K562 (cell line): ENCODE measurements at regions not wholly inside any gene's neighbourhood (a gene's known extent, or its start where the extent isn't known, plus 50 kb on each side); places are given as distances from the start of the nearest gene placed in this dataset.

Experiments used
- ATAC-seq: fragments of 200-7000 bp; cut with Tn5 transposase; 3 replicates; pipeline ENCODE4 v1.9.1; 2020; ENCODE audit warnings: moderate library complexity
- BruUV-seq: library from RNA; stranded (reverse); fragments of 400-500 nt; replicated peaks from 2 replicates; lab custom pipeline; 2021; lab: Mats Ljungman, UMichigan
- CTCF ChIA-PET: fragments of 300-600 bp; formaldehyde crosslinking; extraction: SDS; loops from one replicate; lab custom pipeline; 2021; ENCODE audit warnings: low intra/inter-chr PET ratio; lab: Yijun Ruan, JAX
- POLR2A ChIA-PET: fragments of 300-600, 350-650 bp; sonication (Branson Sonifier 250); formaldehyde crosslinking; extraction: SDS; loops from one replicate; lab custom pipeline; 2021; ENCODE audit warnings: antibody characterized with exemption, inconsistent platforms; lab: Yijun Ruan, JAX
- DNase-seq, 4 experiments: peaks; one replicate each; pipeline versions ENCODE4 v3.0.0 to v3.0.0-alpha.2; 2011 to 2018; ENCODE audit warnings: low spot score in 3 of 4, mixed read lengths in 3 of 4; ENCODE audit errors: extremely low read depth in 1 of 4
- FAIRE-seq: peaks from 2 replicates; lab custom pipeline; 2011; peaks lifted over from hg19 to GRCh38; lab: Jason Lieb, UNC
- H2AFZ ChIP-seq: 2 replicates; pipeline ENCODE4 v1.6.0; 2011; ENCODE audit warnings: low read depth, low read length, control low read depth, inconsistent platforms
- H3K27ac ChIP-seq: fragments of 200-600 bp; 3 replicates; pipeline ENCODE4 v1.8.0; 2011; ENCODE audit warnings: low read depth, mild to moderate bottlenecking, control low read depth, inconsistent platforms, low read length, moderate library complexity, mixed read lengths; ENCODE audit errors: extremely low read depth
- H3K27me3 ChIP-seq, 2 experiments: fragments of 300-600 bp in 1 of 2; 2 replicates in 1 of 2; 3 replicates in 1 of 2; pipeline versions ENCODE4 v1.6.0 to v1.8.0; 2011; ENCODE audit warnings: inconsistent platforms in 2 of 2, low read length in 2 of 2, mild to moderate bottlenecking in 1 of 2, mixed read lengths in 1 of 2, moderate library complexity in 1 of 2; ENCODE audit not compliant: control insufficient read depth in 2 of 2, insufficient read depth in 2 of 2
- H3K36me3 ChIP-seq: fragments of 300-600 bp; 3 replicates; pipeline ENCODE4 v1.8.0; 2011; ENCODE audit warnings: mild to moderate bottlenecking, low read length, inconsistent platforms; ENCODE audit not compliant: control insufficient read depth, insufficient read depth
- H3K4me1 ChIP-seq, 2 experiments: fragments of 200-600 bp in 1 of 2; replicated peaks in 1 of 2; 2 replicates in 1 of 2; 3 replicates in 1 of 2; pipeline versions ENCODE4 v1.5.1 to v1.8.0; 2011; ENCODE audit warnings: inconsistent platforms in 2 of 2, low read length in 2 of 2, mild to moderate bottlenecking in 1 of 2, mixed read lengths in 1 of 2, moderate library complexity in 1 of 2; ENCODE audit not compliant: control insufficient read depth in 2 of 2, insufficient read depth in 2 of 2
- H3K4me2 ChIP-seq: 2 replicates; pipeline ENCODE4 v1.6.1; 2011; ENCODE audit warnings: low read length, control low read depth, inconsistent platforms, mixed read lengths; ENCODE audit not compliant: insufficient read depth
- H3K4me3 ChIP-seq: fragments of 200-600 bp; sonication (generic), shearing (Covaris generic); 2 replicates; pipeline ENCODE4 v1.5.1; 2016; ENCODE audit warnings: control low read depth, inconsistent platforms
- H3K79me2 ChIP-seq: fragments of 200-600 bp; 3 replicates; pipeline ENCODE4 v1.8.0; 2011; ENCODE audit warnings: low read length, inconsistent platforms; ENCODE audit not compliant: control insufficient read depth, insufficient read depth
- H3K9ac ChIP-seq, 2 experiments: 2 replicates each; pipeline versions ENCODE4 v1.6.0 to v1.6.1; 2011; ENCODE audit warnings: low read depth in 2 of 2, low read length in 2 of 2, control low read depth in 1 of 2, inconsistent platforms in 1 of 2, mild to moderate bottlenecking in 1 of 2, mixed read lengths in 1 of 2; ENCODE audit not compliant: insufficient read depth in 1 of 2
- H3K9me1 ChIP-seq: one replicate; pipeline ENCODE4 v1.6.0; 2011; ENCODE audit warnings: inconsistent platforms, mild to moderate bottlenecking, low read length, moderate library complexity; ENCODE audit not compliant: control insufficient read depth, insufficient read depth
- H3K9me3 ChIP-seq: replicated peaks from 2 replicates; pipeline ENCODE4 v1.5.1; 2011; ENCODE audit warnings: low read depth, low read length, inconsistent platforms; ENCODE audit not compliant: control insufficient read depth, insufficient read depth
- H4K20me1 ChIP-seq: replicated peaks from 2 replicates; pipeline ENCODE4 v1.6.1; 2011; ENCODE audit warnings: low read length, inconsistent platforms, mixed read lengths; ENCODE audit not compliant: control insufficient read depth, insufficient read depth
- ADNP ChIP-seq: fragments of 200-800 bp; sonication (Bioruptor generic); IDR thresholded peaks from 2 replicates; pipeline ENCODE4 v1.6.1; 2016; ENCODE audit warnings: missing genetic modification characterization, missing compliant biosample characterization
- DLX4 ChIP-seq: fragments of 250-450 bp; sonication (Bioruptor Pico); IDR thresholded peaks from 2 replicates; pipeline ENCODE4 v1.6.1; 2021; ENCODE audit warnings: mild to moderate bottlenecking
- EZH2 ChIP-seq: IDR thresholded peaks from 2 replicates; pipeline ENCODE4 v1.6.1; 2012; ENCODE audit warnings: low read depth, mild to moderate bottlenecking, inconsistent platforms, low read length, borderline replicate concordance
- HSF4 ChIP-seq: fragments of 250-450 bp; sonication (Bioruptor Pico); IDR thresholded peaks from 2 replicates; pipeline ENCODE4 v2.1.2; 2022; ENCODE audit warnings: mild to moderate bottlenecking, moderate library complexity, borderline replicate concordance
- SIRT6 ChIP-seq: IDR thresholded peaks from one replicate; pipeline ENCODE4 v1.6.1; 2012; ENCODE audit warnings: low read depth, mild to moderate bottlenecking, control low read depth, inconsistent platforms, low read length, moderate library complexity
- SMAD3 ChIP-seq: fragments of 450-650 bp; formaldehyde crosslinking; conservative IDR thresholded peaks from 2 replicates; pipeline ENCODE4 v1.4.0; 2020; ENCODE audit warnings: mild to moderate bottlenecking
- SMARCA5 ChIP-seq: fragments of 450-650 bp; IDR thresholded peaks from 2 replicates; pipeline ENCODE4 v1.6.1; 2016
- ZBTB17 ChIP-seq: fragments of 450-650 bp; formaldehyde crosslinking; IDR thresholded peaks from 2 replicates; pipeline ENCODE4 v1.4.0; 2020; ENCODE audit warnings: mild to moderate bottlenecking
- ZNF134 ChIP-seq: fragments of 250-450 bp; sonication (Bioruptor Pico); conservative IDR thresholded peaks from 2 replicates; pipeline ENCODE4 v1.4.0; 2020
- ZNF316 ChIP-seq: fragments of 450-650 bp; IDR thresholded peaks from 2 replicates; pipeline ENCODE4 v1.6.1; 2016
- WGBS: fragments of 100-300 bp; shearing (Covaris generic); methylation state at CpG from one replicate; pipeline ENCODE4 v1.1.6; 2016; ENCODE audit warnings: low coverage, mixed read lengths; ENCODE audit not compliant: insufficient coverage; ENCODE audit errors: missing lambda C conversion rate; 5-methylcytosine and 5-hydroxymethylcytosine counted together
- in situ Hi-C: fragments of 300-500 bp; cut with MboI; formaldehyde crosslinking; loops from 4 replicates; pipeline ENCODE4 v1.15.0; 2018; ENCODE audit warnings: inconsistent platforms, mixed read lengths
- intact Hi-C: fragments of 100-400 bp; cut with micrococcal nuclease; formaldehyde crosslinking; loops from 2 replicates; pipeline ENCODE4 v1.14.2; 2022

- TF ChIP-seq ADNP = no peak
- no peak for TF ChIP-seq SMAD3 (CRISPR knock-in tag)
- TF ChIP-seq SMARCA5 = no peak
- TF ChIP-seq DLX4 (CRISPR knock-in tag) = no peak
These were observed 2380.4 kb downstream of the MAT2B start (continued) for GRCh38 chr5:165885623-165886350.

DNA sequence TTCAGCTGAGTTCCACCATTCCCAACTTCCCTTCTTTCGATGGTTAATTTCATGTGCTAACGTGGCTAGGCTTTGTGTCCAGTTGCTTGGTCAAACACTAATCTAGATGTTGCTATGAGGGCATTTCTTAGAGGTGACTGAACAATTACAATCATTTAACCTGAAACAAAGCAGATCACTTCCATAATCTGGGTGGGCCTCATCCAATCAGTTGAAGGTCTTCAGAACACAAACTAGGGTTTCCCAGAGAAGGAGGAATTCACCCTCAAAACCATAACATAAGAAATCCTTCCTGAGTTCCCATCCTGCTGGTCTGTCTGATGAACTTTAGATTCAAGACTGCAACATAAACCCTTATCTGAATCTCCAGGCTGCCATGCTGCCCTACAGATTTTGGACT, 2381.7 kb downstream of the MAT2B start:
- Histone ChIP-seq H3K4me1 (no peaks in the 10 kb centered on the region), H4K20me1 (no peaks in the 10 kb centered on the region), H3K4me2 (no peak overlapping the region), H3K36me3 (no peaks in the 10 kb centered on the region), H3K9me3 (no peaks in the 10 kb centered on the region), H3K9me1 (no peaks in the 10 kb centered on the region), H3K27me3 (no peaks in the 10 kb centered on the region), H3K4me3 (no peak overlapping the region), H2AFZ (no peak overlapping the region), H3K9ac (no peak overlapping the region), H3K27ac (no peak overlapping the region), H3K79me2 (no peaks in the 10 kb centered on the region)
- no TSS peak for BruUV-seq
- 0% methylated on average over 2 of the region's 2 CpGs for WGBS
- FAIRE-seq (no peak), DNase-seq (no peak), ATAC-seq (no peak)
- TF ChIP-seq ZNF134 (CRISPR knock-in tag) (peak; percentile 81), ZNF316 (no peak), EZH2 (no peak), HSF4 (CRISPR knock-in tag) (no peak), SIRT6 (no peak), ZBTB17 (CRISPR knock-in tag) (no peak)
- intact Hi-C loops (no loop called here), in situ Hi-C loops (no loop called here)
- CTCF ChIA-PET = no interaction called here
- POLR2A ChIA-PET = no interaction called here
